UCSD-AML1 (cell line): ENCODE measurements at regions not wholly inside any gene's neighbourhood (a gene's known extent, or its start where the extent isn't known, plus 50 kb on each side); places are given as distances from the start of the nearest gene placed in this dataset.

ENCODE experiments used
- DNase-seq: peaks from one replicate; lab custom pipeline; 2025; ENCODE audit not compliant: unreplicated experiment; lab: John Stamatoyannopoulos, UW

DNA sequence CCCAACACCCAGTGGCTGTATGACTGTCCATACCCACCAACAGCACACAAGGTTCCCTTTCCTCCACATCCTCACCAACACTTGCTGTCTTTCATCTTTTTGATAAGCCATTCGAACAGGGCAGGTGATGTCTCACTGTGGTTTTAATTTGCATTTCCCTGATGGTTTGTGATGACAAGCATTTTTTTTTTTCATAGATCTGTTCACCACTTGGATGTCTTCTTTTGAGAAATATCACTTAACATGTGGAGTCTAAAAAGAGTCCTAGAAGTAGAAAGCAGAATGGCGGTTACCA lies 198.1 kb upstream of the DIO3 start:
- no peak for DNase-seq

DNA sequence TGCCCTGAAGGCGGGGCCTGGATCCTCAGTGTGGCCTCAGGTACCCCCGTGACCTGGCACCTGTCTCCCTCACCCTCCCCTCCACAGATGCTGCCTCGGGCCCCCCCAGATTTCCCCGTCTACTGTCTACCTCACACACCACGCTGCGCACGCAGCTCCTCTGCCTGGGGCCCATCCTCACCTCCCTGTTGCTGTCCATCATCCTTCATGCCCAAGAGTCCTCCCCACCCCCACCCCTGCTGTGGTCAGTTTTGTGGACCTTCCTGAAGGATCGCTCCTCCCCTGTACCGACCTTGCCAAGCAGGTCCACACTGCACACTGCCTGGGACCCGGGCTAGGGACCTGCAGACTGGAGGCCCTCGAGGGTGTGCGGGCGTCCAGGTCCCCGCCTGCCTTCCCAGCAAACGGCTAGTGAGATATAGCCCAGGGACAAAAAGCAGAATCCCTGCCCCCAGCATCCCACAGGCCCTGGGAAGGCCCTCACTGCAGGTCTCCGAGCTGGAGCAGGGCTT lies 197.4 kb upstream of the DIO3 start:
- no peak for DNase-seq

DNA sequence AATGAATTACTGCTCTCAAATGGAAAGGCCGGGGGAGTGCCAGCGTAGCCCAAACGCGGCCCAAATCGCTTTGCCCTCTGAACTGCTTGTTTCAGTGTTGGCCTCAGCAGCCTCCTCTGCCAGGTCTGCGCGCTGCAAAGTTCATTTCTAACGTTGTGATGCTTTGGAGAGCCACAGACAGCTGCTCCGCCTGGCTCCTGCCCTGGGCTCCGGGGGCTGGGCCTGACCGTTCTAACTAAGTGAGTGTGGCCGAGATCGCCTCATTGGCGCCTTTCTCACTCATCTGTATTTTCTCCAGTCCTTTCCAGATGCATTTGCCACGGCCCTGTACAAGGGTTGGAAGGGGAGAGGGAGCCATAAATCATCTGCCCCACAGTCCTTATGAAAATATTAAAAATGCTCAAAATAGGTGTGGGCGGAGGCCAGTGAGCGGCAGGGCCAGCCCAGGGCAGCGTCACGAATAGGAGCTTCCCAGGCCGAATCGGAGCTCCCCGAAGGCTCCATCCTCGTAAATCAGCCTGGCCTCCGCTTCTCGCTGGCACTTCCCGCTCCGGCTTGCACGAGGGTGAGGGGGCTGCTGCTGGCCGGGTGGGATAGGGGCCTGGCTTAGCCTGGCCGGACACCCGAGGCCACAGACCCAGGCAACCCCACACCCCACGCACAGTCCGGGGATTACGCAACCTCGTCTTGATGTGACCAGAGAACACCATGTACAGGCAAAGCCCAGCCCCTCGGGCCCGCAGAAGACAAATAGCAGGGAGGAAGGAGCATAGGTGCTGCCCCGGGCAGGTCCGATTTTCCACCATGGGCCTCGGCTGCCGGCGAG lies 196.6 kb upstream of the DIO3 start:
- no peak for DNase-seq

DNA sequence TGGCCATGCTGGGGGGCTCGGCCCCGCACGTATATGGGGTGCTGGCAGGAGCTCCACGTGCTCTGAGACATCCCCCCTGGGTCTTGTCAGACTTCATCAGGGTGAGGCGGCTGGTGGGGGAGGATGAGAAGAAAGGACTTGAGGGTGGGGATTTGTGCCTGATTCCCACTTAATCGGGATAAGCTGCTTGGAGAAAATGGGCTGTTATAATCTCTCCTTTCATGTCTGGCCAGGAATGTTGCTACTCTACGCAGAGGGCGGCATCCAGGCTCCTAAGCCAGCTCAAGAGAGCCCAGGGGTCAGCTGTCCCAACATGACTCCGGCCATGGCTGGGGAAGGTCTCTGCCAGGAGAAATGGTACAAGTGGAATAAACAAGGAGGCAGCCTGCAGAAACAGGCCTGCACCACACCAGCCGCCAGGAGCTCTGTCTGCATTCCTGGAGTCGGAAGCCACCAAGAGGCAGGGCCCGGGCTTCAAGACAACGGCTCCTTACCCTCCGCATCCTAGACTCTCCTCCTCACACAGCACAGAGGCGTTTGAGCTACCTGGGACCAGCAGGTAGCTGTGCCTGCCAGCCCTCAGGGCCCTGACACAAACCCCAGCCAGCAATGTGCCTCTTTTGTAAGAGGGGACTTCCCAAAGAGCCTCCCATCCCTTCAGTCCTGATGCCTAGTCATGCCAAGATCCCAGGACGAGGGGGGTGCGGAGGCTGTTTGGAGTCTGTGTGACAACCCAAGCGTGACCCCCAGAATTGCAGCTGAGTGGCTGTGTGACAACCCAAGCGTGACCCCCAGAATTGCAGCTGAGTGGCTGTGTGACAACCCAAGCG lies 195.8 kb upstream of the DIO3 start:
- DNase-seq, result no peak

DNA sequence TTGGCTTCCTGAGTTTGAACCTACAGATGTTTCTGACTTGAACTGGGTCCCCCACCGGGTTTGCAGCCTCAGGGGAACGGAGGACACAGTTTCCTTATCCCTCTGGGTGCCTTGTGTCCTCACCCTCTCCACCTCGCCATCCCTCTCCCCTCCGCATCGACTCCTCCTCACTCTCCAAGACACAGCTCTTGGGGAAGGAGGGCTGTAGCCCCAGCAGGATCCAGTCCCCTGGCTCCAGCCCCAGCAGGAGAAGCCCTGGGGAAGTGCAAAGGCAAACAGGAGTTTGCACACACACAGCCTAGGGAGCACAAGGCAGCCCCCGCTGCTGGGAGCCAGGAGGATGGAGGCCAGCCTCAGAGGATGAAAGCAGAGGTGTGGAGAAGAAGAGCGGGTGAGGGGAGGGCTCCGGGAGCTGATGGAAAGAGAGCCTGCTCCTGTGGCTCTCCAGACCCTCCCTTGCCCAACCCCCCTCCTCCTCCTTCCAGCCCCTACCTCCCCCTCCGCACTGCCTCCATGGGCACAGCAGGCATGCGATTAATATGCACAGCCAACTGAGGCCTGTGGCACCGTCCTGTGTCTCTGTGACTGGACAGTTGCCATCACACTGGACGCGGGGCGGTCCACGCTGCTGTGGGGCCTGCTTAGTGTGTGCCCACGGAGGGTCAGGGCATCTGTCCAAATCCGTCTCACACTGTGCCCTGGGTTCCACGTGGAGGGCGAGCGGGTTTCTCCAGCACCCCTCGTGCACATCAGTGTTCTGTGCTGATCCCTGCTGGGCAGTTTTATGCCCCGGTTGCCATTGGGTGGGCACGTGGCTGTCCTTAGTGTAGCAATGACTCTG lies 193.7 kb upstream of the DIO3 start:
- no peak for DNase-seq

DNA sequence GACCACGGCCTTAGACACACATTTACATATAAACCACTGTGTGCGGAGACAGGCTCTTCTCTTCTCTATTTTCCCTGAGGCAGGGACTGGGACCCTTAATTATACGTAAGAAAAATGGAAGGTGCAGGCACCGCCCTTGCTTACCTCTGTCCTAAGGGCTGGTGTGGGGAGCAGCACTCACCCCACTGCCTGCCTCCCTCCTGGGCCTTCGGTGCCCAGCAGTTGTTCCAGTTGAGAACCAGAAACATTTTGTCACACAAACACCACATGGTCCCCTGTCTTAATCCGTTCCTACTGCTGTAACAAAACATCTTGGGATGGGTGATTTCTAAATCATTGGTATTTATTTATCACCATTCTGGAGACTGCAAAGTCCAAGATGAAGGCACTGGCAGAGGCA lies 192.7 kb upstream of the DIO3 start:
- DNase-seq, result no peak

DNA sequence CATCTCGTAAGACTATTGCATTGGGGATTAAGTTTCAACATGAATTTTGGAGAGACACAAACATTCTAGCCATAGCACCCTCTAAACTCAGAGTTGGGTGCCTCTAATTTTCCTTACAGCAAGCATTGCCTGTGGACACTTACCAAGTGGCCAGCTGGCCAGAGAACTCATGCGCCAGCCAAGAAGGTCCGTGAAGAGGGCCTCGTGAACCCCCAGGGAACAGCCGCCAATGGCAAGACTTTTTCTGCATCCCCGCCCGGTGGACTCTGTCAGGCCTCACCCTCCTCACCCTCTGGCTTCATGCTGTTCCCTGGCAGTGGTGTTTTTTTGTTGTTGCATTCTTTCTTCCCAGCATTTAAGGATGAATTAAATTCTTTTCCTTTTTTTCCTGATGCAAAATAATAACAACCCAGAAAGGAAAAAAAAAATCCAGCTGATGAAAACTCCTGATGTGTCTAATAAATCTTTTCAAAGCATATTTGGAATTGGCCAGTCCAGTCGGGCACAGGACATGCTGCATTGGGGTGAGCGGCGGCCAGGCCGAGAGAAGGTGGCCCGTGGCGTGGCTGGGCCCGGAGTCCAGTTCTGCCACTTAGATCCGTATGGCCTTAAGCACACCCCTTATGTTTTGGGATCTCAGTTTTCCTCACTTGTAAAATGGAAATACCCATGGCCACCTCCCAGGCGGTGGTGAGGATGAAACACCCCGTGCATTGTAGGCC lies 191.9 kb upstream of the DIO3 start:
- no peak for DNase-seq

DNA sequence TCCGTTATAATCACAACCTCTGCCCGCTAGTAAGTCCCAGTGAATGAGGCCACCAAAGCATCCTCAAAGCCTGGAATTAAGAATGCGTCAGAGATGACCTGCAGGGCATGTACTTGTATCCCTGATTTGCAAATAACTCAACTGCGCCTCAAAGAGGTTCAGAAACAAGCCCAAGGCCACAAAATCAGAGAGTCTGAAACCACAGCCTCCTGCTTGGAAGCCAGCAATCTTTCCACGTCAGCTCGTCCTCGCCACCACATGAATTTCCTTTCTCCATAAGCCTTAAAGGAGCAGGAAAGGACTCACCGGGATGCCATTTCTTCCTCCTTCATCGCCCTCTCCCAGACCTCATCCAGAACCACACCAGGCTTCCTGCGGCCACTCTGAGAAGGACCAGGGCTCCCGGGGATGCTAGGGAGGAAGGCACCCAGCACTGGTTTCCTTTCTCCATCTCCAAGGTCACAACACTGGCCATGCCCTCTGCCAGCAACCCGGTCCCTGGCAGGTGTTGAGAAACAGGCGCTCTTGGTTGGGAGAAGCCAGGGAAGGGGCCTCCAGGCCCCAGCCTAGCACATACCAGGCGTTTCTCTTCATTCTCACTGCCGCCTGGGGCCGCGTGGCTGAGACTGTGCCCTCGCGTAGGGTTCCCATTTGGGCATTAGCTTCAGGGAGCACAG lies 191.2 kb upstream of the DIO3 start:
- DNase-seq, result no peak

DNA sequence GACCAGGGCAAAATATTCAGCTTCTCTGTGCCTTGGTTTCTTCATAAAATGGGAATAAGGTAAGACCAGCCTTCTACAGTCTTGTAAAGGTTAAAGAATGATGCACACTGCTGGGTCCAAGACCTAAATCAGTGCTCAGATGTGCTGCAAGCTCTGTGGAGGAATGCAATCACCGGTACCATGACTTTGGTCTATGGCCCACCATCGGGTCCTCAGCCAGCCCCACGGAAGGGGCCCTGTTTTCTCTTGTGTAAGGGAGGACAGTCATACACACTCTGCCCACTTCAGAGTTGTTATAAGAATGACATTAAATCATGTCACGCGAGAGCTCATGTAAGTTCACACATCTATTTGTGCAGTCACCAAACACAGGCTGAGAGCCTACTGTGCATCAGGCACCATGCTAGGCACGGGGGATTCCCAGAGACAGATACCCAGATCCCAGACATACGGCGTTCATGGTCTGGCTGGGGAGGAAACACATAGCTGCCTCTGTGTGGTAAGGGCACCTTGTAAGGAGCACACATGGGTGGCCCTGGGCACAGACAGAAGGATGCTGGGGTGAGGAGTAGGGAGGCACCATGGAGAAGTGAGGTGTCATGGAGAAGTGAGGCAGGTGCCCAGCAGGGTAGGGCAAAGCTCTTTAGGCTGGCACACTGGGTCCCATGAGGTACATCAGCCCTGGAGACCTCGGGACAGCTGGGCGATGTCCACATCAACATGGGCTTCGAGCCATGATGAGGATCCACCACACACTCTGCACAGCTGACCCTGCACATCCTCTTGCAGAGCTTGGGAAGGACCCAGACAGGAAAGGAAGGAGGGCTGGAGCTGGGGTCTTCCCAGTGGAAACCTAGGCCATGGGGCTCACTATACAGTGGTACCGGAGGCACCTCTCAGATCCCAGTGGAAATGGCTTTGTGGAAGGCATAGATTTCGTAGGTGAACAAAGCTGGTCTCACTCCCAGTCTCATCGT lies 190.4 kb upstream of the DIO3 start:
- no peak for DNase-seq

DNA sequence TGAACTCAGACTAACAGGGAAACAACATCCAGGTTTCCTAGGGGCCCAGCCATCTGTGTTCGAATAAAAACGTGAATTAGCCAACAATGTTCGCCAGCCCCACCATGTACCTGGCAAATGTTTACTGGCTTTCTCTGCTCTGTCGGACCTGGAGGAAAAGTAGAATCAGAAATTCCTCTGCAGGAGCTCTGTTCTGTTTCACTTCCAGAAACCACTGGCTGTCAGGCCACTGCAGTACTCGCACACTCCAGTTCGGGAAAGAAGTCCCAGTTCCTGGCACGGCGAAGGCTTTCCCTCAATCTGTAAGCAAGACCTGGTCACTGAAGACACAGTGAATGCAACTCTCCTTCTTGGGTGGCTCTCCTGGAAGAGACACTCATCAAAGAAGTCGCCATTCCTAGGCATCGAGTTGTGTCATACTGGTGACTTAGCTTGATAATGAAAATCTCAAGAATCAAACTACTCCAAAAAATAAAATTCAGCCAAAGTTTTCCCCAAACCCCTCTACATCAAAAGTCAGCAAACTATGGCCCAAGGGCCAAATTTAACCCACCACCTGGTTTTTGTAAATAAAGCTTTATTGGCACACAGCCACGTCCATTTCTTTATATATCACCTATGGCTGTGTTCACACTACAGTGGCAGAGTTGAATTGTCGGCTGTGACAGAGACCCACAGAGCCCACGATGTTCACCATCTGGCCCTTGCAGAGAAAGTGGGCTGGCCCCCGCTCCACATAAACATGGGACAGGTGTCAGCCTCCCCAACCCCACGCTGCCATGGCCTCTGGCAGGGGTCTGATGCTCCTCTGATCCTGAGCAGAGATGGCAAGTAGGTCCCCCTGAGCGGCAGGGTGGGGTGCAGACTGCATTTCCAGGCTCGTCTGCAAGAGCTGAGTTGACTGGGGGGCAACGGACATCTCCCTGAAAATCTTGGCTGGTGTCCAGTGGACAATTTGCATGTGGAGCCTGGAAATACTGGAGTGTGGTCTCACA lies 189.2 kb upstream of the DIO3 start:
- no peak for DNase-seq

DNA sequence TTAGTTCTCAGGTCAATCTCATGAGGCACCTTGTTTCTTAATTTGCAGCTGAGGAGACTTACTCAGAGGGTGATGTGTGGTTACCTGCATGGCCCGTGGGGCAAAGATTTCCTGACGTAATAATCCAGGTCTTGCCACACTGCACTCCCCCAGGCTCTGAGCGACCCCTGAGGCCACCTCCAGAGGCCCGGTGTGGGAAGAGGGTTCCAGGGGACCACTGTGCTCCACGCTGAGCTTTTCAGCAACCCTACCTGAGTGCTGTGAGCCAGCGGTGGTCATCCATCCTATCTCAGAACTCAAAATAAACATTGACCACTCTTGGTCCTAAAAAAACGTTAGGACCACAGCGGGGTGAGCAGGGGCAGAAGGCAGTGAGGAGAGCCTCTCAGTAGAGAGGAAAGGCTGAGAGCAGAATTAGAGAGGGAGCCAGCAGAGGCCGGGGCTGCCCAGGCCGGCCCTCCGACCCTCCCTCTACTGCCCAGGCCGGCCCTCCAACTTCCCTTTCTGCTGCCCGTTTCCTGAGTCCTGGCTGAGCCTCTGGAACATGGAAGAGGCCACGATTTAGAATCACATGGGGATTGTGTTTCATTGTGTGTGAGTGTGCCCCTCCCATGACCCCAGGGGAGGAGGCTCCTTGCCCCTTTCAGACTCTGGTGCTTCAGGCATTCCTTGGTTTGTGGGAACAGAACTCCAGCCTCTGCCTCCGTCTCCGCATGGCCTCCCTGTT lies 188.2 kb upstream of the DIO3 start:
- DNase-seq, result no peak

DNA sequence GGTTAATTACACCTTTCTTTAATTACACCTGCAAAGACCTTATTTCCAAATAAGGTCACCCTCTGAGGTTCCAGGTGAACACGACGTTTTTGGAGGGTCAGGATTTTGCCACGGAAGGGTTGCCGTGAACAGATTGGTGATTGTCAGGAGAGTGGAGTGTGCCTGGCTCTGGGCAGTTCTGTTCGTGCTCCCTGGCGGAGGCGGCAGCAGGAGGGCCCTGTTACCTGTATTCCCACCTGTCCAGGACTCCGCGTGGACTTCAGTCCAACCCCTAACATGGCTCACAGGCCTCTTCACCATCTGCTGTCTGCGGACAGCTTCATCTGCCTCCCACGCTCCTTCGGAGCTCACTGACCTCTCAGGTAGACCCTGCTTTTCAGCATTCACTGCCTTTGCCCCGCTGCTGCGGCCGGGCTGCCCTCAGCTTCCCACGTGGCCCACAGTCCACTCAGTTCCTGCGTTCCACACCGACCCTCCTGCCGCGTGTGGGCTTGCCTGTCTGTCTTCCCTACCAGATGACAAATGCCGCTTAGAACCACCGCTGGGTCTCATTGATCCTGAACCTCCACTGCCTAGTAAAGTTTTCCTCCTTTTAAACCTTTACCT lies 187.5 kb upstream of the DIO3 start:
- no peak for DNase-seq

DNA sequence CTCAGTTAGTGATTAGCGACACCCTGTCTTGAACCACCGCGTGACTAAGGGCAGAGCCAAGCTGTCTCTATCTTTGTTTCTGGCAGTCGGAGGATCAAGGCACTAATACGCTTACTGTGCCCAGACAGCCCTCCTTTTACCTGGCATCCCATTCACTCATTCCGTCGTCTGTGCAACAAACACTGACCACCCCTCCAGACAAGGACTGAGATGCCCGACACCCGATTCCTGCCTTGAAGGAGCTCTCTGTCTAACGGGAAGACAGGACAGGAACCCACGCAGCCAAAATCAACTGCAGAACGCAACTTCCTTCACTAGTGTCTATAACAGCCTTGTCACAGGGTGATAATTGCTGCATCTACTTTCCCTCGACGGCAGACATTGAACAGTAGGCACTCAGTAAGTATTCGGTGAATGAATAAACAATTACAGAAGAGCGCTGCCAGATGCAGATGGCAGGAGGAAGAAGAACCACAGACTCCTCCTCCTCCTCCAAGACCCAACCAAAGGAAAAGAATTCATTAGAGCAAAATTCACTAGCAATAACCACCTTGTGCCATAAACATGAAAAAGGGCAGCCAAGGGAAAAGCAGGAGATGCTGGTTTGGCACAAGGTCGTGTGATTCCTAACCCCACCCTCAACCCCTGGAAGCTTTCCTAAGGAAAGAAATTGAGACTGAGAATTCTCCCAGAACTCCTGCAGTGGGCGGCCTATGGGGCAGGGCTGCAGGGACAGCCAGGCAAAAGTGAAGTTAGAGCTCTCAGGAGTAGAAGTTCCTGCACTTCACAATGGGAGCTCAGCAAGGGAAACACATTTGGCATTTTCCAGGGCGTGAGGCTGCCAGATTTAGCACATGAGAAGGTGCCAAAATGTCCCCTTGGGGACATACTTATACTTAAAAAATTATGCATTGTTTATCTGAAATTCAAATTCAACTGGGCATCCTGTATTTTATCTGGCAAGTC lies 186.6 kb upstream of the DIO3 start:
- no peak for DNase-seq

DNA sequence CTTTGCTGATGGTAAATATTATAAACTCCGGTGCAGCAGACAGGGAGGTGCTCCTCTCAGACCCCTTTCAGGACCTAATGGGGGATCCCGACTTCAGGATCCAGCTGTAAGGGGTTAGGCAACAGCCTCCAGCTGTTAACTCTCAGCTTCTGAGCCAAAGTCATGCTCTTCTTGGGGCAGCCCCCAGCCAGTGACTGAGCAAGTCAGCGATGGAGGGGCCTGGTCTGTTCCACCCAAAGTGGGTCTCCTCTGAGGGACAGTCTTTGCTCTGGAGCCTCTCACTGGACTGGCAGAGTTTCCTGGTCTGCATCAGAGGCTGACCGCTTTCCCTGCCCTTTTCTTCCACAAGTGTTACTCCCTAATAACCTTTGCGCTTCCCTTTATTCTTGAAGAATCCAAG lies 184.2 kb upstream of the DIO3 start:
- DNase-seq, result no peak

DNA sequence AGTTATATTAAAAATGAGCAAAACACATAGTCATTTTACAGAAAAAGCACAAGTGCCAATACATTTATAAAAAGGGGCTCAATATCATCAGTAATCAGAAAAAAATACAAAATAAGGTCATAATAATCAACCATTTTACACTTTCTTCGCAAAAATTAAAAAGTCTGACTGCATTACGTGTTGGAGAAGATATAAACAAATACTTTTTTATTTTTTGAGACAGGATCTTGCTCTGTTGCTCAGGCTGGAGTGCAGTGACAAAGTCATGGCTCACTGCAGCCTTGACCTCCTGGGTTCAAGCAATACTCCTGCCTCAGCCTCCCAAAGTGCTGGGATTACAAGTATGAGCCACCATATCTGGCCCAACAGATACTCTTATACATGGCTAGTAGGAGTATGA lies 181.5 kb upstream of the DIO3 start:
- no peak for DNase-seq

DNA sequence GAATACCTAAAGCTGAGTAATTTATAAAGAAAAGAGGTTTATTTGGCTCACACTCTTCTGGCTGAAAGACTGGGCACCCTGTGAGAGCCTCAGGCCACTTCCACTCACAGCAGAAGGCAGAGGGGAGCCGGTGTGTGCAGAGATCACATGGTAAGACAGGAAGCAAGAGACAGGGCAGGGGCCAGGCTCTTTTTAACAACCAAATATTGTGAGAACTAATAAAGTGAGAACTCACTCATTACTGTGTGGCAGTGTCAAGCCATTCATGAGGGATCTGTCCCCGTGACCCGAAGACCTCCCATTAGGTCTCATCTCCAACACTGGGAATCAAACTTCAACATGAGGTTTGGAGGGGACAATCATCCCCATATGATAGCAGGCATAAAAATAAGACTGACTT lies 180.8 kb upstream of the DIO3 start:
- DNase-seq, result no peak
